GM23338 (cell line): ENCODE measurements at regions not wholly inside any gene's neighbourhood (a gene's known extent, or its start where the extent isn't known, plus 50 kb on each side); places are given as distances from the start of the nearest gene placed in this dataset.

Experiments
- ATAC-seq: fragments of 200-7000 bp; cut with Tn5 transposase; 3 replicates; pipeline ENCODE4 v1.9.1; 2020
- DNase-seq: peaks from one replicate; pipeline ENCODE4 v3.0.0-alpha.2; 2015; ENCODE audit warnings: low spot score
- H2AFZ ChIP-seq: fragments of 200-600 bp; sonication (generic); 2 replicates; pipeline ENCODE4 v1.8.0; 2016; ENCODE audit warnings: antibody characterized with exemption, mild to moderate bottlenecking, moderate library complexity
- H3F3A ChIP-seq: fragments of 200-600 bp; sonication (generic); replicated peaks from 2 replicates; pipeline ENCODE4 v1.8.0; 2017; ENCODE audit warnings: antibody characterized with exemption, mixed run types, low read depth
- H3K27ac ChIP-seq: fragments of 200-600 bp; sonication (generic); 2 replicates; pipeline ENCODE4 v1.6.1; 2016; ENCODE audit warnings: low read depth
- H3K27me3 ChIP-seq: fragments of 200-600 bp; sonication (generic); 2 replicates; pipeline ENCODE4 v1.8.0; 2016; ENCODE audit warnings: mild to moderate bottlenecking, mixed run types, moderate library complexity; ENCODE audit not compliant: insufficient read depth
- H3K36me3 ChIP-seq: fragments of 200-600 bp; sonication (generic); 2 replicates; pipeline ENCODE4 v1.8.0; 2016; ENCODE audit warnings: mild to moderate bottlenecking; ENCODE audit not compliant: insufficient read depth
- H3K4me1 ChIP-seq: fragments of 200-600 bp; sonication (generic); 2 replicates; pipeline ENCODE4 v1.8.0; 2016; ENCODE audit warnings: mild to moderate bottlenecking, moderate library complexity; ENCODE audit not compliant: insufficient read depth
- H3K4me2 ChIP-seq: fragments of 200-600 bp; sonication (generic); 2 replicates; pipeline ENCODE4 v1.7.1; 2017; ENCODE audit warnings: mixed run types
- H3K4me3 ChIP-seq: fragments of 200-600 bp; sonication (generic); 2 replicates; pipeline ENCODE4 v1.6.1; 2016; ENCODE audit warnings: mixed run types
- H3K79me2 ChIP-seq: fragments of 200-600 bp; sonication (generic); replicated peaks from 2 replicates; pipeline ENCODE4 v1.8.0; 2017; ENCODE audit warnings: mild to moderate bottlenecking; ENCODE audit not compliant: insufficient read depth
- H3K9me2 ChIP-seq: fragments of 200-600 bp; sonication (generic); 2 replicates; pipeline ENCODE4 v1.8.0; 2017; ENCODE audit not compliant: insufficient read depth
- H4K20me1 ChIP-seq: fragments of 200-600 bp; sonication (generic); replicated peaks from 2 replicates; pipeline ENCODE4 v1.8.0; 2017; ENCODE audit warnings: mild to moderate bottlenecking; ENCODE audit not compliant: insufficient read depth
- H3K27ac Mint-ChIP-seq: 2 replicates; pipeline ENCODE4 v1.8.0; 2020; ENCODE audit warnings: inconsistent platforms, mild to moderate bottlenecking, moderate library complexity, mixed read lengths
- H3K27me3 Mint-ChIP-seq: 3 replicates; pipeline ENCODE4 v1.8.0; 2022; ENCODE audit warnings: low read depth, mild to moderate bottlenecking, moderate library complexity, mixed read lengths, inconsistent platforms; ENCODE audit not compliant: insufficient read depth, poor library complexity
- H3K36me3 Mint-ChIP-seq: 3 replicates; pipeline ENCODE4 v1.8.0; 2021; ENCODE audit warnings: low read depth, mild to moderate bottlenecking, inconsistent platforms, moderate library complexity, mixed read lengths
- H3K4me1 Mint-ChIP-seq: 3 replicates; pipeline ENCODE4 v1.8.0; 2020; ENCODE audit warnings: mild to moderate bottlenecking, inconsistent platforms, mixed read lengths
- H3K4me3 Mint-ChIP-seq: 3 replicates; pipeline ENCODE4 v1.8.0; 2021; ENCODE audit warnings: moderate library complexity, mild to moderate bottlenecking, inconsistent platforms, mixed read lengths
- H3K9me3 Mint-ChIP-seq: 3 replicates; pipeline ENCODE4 v1.8.0; 2020; ENCODE audit warnings: moderate library complexity, mild to moderate bottlenecking, inconsistent platforms, mixed read lengths
- CREB1 ChIP-seq: fragments of 250-450 bp; sonication (Bioruptor Pico); IDR thresholded peaks from 2 replicates; pipeline ENCODE4 v1.5.0; 2020; ENCODE audit warnings: low read depth, mild to moderate bottlenecking, moderate library complexity
- EZH2 ChIP-seq: fragments of 200-600 bp; sonication (generic); IDR thresholded peaks from one replicate; pipeline ENCODE4 v1.8.0; 2017; ENCODE audit warnings: antibody characterized with exemption, mild to moderate bottlenecking, low read depth; ENCODE audit not compliant: unreplicated experiment
- EZH2phosphoT487 ChIP-seq: fragments of 200-600 bp; sonication (generic); IDR thresholded peaks from one replicate; pipeline ENCODE4 v1.8.1; 2018; ENCODE audit warnings: antibody characterized with exemption; ENCODE audit not compliant: unreplicated experiment
- NANOG ChIP-seq: IDR thresholded peaks from 2 replicates; pipeline ENCODE4 v1.6.1; 2016; ENCODE audit warnings: antibody characterized with exemption, borderline replicate concordance
- POLR2AphosphoS5 ChIP-seq: IDR thresholded peaks from 2 replicates; pipeline ENCODE4 v1.6.1; 2016; ENCODE audit warnings: antibody characterized with exemption, low read depth
- STAT1 ChIP-seq: IDR thresholded peaks from one replicate; pipeline ENCODE4 v1.6.1; 2016; ENCODE audit warnings: antibody characterized with exemption; ENCODE audit not compliant: unreplicated experiment
- ZNF114 ChIP-seq: fragments of 250-450 bp; sonication (Bioruptor Pico); IDR thresholded peaks from 2 replicates; pipeline ENCODE4 v1.5.0; 2020; ENCODE audit warnings: mild to moderate bottlenecking, moderate library complexity
- TF ChIP-seq, protein P1 (sequence below): fragments of 250-450 bp; sonication (Bioruptor Pico); IDR thresholded peaks from 2 replicates; pipeline ENCODE4 v1.5.0; 2020; ENCODE audit warnings: mild to moderate bottlenecking, moderate library complexity
- TF ChIP-seq, protein P2 (sequence below), 2 experiments: fragments of 200-600 bp in 1 of 2; sonication (generic) in 1 of 2; conservative IDR thresholded peaks; 2 replicates each; pipeline versions ENCODE4 v1.5.1 to v1.6.1; 2016 to 2017; ENCODE audit warnings: antibody characterized with exemption in 2 of 2, low read depth in 2 of 2, mild to moderate bottlenecking in 2 of 2, moderate library complexity in 1 of 2

DNA sequence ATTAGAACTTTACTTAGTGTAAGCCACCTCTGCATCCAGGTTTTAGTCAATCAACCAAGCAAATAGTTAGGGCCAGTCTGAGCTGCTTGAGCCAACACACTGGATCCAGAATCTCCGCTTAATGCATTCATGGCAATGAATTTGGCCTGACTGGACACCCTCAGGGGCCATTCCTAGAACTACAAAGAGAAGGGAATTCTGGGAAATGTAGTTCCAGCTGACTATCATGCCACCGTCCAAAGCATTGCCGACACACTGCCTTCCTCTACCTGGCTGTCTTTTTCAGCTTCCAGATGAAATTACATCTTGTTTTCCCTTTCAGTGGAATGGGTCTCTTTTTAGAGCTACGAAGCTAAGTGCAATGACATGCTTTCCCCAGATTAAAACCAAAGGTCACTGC is 163.0 kb upstream of the IGSF21 start:
- H3K9me3 Mint-ChIP-seq = no peaks in the 10 kb centered on the region
- H3K27ac Mint-ChIP-seq = no peak overlapping the region
- Histone ChIP-seq H3K4me1 (no peaks in the 10 kb centered on the region), H3K9me2 (no peaks in the 10 kb centered on the region), H3K4me2 (no peak overlapping the region), H3K27ac (no peak overlapping the region), H3K27me3 (no peaks in the 10 kb centered on the region), H2AFZ (no peak overlapping the region), H3K36me3 (no peaks in the 10 kb centered on the region), H4K20me1 (no peaks in the 10 kb centered on the region), H3K79me2 (no peaks in the 10 kb centered on the region), H3K4me3 (no peak overlapping the region), H3F3A (no peaks in the 10 kb centered on the region)
- H3K4me3 Mint-ChIP-seq = no peak overlapping the region
- peaks cover 14% of the 10 kb centered on the region for H3K27me3 Mint-ChIP-seq
- no peaks in the 10 kb centered on the region for H3K36me3 Mint-ChIP-seq
- peaks cover 3% of the 10 kb centered on the region; the same call in 2 of the 3 replicates for H3K4me1 Mint-ChIP-seq
- TF ChIP-seq, protein P1, sequence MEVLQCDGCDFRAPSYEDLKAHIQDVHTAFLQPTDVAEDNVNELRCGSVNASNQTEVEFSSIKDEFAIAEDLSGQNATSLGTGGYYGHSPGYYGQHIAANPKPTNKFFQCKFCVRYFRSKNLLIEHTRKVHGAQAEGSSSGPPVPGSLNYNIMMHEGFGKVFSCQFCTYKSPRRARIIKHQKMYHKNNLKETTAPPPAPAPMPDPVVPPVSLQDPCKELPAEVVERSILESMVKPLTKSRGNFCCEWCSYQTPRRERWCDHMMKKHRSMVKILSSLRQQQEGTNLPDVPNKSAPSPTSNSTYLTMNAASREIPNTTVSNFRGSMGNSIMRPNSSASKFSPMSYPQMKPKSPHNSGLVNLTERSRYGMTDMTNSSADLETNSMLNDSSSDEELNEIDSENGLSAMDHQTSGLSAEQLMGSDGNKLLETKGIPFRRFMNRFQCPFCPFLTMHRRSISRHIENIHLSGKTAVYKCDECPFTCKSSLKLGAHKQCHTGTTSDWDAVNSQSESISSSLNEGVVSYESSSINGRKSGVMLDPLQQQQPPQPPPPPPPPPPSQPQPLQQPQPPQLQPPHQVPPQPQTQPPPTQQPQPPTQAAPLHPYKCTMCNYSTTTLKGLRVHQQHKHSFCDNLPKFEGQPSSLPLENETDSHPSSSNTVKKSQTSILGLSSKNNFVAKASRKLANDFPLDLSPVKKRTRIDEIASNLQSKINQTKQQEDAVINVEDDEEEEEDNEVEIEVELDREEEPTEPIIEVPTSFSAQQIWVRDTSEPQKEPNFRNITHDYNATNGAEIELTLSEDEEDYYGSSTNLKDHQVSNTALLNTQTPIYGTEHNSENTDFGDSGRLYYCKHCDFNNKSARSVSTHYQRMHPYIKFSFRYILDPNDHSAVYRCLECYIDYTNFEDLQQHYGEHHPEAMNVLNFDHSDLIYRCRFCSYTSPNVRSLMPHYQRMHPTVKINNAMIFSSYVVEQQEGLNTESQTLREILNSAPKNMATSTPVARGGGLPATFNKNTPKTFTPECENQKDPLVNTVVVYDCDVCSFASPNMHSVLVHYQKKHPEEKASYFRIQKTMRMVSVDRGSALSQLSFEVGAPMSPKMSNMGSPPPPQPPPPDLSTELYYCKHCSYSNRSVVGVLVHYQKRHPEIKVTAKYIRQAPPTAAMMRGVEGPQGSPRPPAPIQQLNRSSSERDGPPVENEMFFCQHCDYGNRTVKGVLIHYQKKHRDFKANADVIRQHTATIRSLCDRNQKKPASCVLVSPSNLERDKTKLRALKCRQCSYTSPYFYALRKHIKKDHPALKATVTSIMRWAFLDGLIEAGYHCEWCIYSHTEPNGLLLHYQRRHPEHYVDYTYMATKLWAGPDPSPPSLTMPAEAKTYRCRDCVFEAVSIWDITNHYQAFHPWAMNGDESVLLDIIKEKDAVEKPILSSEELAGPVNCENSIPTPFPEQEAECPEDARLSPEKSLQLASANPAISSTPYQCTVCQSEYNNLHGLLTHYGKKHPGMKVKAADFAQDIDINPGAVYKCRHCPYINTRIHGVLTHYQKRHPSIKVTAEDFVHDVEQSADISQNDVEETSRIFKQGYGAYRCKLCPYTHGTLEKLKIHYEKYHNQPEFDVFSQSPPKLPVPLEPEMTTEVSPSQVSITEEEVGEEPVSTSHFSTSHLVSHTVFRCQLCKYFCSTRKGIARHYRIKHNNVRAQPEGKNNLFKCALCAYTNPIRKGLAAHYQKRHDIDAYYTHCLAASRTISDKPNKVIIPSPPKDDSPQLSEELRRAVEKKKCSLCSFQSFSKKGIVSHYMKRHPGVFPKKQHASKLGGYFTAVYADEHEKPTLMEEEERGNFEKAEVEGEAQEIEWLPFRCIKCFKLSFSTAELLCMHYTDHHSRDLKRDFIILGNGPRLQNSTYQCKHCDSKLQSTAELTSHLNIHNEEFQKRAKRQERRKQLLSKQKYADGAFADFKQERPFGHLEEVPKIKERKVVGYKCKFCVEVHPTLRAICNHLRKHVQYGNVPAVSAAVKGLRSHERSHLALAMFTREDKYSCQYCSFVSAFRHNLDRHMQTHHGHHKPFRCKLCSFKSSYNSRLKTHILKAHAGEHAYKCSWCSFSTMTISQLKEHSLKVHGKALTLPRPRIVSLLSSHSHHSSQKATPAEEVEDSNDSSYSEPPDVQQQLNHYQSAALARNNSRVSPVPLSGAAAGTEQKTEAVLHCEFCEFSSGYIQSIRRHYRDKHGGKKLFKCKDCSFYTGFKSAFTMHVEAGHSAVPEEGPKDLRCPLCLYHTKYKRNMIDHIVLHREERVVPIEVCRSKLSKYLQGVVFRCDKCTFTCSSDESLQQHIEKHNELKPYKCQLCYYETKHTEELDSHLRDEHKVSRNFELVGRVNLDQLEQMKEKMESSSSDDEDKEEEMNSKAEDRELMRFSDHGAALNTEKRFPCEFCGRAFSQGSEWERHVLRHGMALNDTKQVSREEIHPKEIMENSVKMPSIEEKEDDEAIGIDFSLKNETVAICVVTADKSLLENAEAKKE (CRISPR knock-in tag) = no peak
- TF ChIP-seq POLR2AphosphoS5 (no peak), CREB1 (CRISPR knock-in tag) (no peak), ZNF114 (no peak), NANOG (no peak), STAT1 (no peak), EZH2phosphoT487 (no peak), EZH2 (no peak)
- TF ChIP-seq, protein P2, sequence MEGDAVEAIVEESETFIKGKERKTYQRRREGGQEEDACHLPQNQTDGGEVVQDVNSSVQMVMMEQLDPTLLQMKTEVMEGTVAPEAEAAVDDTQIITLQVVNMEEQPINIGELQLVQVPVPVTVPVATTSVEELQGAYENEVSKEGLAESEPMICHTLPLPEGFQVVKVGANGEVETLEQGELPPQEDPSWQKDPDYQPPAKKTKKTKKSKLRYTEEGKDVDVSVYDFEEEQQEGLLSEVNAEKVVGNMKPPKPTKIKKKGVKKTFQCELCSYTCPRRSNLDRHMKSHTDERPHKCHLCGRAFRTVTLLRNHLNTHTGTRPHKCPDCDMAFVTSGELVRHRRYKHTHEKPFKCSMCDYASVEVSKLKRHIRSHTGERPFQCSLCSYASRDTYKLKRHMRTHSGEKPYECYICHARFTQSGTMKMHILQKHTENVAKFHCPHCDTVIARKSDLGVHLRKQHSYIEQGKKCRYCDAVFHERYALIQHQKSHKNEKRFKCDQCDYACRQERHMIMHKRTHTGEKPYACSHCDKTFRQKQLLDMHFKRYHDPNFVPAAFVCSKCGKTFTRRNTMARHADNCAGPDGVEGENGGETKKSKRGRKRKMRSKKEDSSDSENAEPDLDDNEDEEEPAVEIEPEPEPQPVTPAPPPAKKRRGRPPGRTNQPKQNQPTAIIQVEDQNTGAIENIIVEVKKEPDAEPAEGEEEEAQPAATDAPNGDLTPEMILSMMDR (conservative IDR thresholded peaks at IDR 0.05; ENCODE audit: low read depth in 2 of 2) = no peak
- DNase-seq (peak; percentile 68), ATAC-seq (peak; percentile 69)
